Omental fat pad (tissue), 3 donors: ENCODE measurements at regions not wholly inside any gene's neighbourhood (a gene's known extent, or its start where the extent isn't known, plus 50 kb on each side); places are given as distances from the start of the nearest gene placed in this dataset.

Experiments
- ATAC-seq: fragments of 150-250 bp; one replicate; pipeline ENCODE4 v1.9.1; 2016; ENCODE audit warnings: mild to moderate bottlenecking, moderate library complexity; ENCODE audit not compliant: low FRiP score
- DNase-seq: peaks from one replicate; pipeline ENCODE4 v3.0.0-alpha.2; 2019; ENCODE audit warnings: low spot score
- TF ChIP-seq, protein P1 (sequence below), 3 donors: fragments of 450-650 bp; IDR thresholded peaks; one replicate each; pipeline ENCODE4 v1.5.1; 2016 to 2017; ENCODE audit warnings: antibody characterized with exemption in 3 of 3, mild to moderate bottlenecking in 3 of 3, moderate library complexity in 2 of 3

DNA sequence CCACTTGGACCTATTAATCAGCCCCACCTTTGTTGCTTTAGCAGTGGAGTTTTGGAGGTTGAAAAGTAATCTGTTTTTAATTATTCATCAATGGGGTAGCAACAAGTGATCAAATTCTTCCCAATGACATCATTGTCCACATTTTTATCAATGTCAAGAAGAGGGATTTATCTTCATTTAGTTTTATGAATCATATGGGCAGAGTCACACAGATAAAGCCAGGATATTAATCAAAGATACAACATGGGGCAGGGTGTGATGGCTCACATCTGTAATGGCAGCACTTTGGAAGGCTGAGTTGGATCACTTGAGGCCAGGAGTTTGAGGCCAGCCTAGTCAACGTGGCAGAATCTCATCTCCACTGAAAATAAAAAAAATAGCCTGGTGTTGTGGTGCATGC is 388.4 kb upstream of the POM121L12 start:
- TF ChIP-seq, protein P1, sequence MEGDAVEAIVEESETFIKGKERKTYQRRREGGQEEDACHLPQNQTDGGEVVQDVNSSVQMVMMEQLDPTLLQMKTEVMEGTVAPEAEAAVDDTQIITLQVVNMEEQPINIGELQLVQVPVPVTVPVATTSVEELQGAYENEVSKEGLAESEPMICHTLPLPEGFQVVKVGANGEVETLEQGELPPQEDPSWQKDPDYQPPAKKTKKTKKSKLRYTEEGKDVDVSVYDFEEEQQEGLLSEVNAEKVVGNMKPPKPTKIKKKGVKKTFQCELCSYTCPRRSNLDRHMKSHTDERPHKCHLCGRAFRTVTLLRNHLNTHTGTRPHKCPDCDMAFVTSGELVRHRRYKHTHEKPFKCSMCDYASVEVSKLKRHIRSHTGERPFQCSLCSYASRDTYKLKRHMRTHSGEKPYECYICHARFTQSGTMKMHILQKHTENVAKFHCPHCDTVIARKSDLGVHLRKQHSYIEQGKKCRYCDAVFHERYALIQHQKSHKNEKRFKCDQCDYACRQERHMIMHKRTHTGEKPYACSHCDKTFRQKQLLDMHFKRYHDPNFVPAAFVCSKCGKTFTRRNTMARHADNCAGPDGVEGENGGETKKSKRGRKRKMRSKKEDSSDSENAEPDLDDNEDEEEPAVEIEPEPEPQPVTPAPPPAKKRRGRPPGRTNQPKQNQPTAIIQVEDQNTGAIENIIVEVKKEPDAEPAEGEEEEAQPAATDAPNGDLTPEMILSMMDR (IDR thresholded peaks at IDR 0.05), result no peak
- ATAC-seq (no peak), DNase-seq (no peak)

DNA sequence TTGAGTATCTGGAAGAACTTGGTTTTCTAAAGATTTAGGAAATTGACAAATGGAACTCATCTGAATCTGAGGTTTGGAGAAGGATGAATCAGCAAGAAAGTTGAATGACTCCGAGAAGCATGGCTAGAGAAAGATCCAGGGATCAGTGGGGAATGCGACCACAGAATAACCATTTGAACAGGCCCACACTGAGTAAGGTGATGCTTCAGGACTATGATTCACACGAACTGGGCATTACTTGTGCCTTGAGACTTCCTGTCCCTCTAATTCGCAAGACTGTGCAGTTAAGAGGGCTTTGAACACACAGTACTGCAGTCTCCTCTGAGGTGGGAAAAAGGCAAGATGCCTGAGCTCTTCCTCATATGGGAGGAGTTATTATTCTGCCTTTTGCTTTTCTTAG is 395.5 kb upstream of the POM121L12 start:
- TF ChIP-seq, protein P1 (IDR thresholded peaks at IDR 0.05), result no peak
- DNase-seq, result no peak
- ATAC-seq, result no peak

DNA sequence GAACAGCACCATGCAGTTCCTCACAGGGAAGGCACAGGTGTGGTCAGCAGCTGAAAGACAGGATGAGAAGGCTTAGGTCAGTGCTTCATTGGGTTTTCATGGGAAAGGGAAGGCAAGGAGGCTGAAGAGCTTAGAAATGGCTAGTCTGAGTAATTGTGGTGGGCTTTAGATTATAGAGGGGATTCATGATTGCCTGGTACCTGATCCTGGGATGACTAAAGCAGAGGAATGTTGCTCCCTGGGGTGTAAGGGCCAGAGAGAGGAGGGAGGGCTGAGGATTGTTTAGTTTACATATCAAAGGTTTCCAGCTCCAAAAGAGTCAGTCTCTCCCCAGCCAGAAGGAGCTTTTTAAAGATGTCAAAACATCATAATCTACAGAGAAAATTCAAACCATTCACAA is 396.3 kb upstream of the POM121L12 start:
- TF ChIP-seq, protein P1 (IDR thresholded peaks at IDR 0.05), result no peak
- DNase-seq (no peak), ATAC-seq (no peak)

DNA sequence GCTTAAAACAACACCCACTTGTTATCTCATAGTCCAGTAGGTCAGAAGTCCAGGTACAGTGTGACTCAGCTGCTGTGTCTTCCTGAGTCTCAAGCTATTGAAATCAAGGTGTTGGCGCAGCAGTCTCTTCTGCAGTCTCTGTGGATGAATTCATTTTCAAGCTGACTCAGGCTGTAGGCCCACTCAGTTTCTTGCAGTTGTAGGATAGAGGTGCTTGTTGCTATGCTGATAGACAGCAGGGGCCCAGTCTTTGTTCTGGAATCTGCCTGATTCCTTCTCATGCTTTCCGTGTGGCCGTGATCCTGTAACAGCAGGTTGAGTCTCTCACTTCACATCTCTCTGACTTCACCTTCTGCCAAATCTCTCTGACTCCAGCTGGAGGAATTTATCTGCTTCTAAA is 400.4 kb upstream of the POM121L12 start:
- TF ChIP-seq, protein P1 (IDR thresholded peaks at IDR 0.05), result no peak
- DNase-seq (no peak), ATAC-seq (no peak)

DNA sequence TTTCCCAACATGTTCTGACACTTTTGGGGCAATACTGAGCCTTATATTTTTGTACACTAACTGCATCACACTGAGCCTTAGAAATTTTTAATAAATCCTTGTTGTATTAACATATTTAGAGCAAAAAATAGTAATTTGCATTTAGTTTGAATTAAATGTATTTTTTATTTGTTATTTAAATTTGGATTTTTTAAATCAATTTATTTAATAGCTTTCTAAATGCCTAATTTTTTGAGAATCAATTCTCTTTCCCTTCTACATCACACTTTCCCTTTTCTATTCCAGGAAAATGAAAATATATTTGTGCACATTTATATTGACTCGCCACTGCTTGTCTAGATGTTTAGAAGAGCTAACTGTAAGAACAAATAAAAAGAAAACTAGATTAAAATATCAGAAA is 414.6 kb upstream of the POM121L12 start:
- no peak for ATAC-seq
- TF ChIP-seq, protein P1 (IDR thresholded peaks at IDR 0.05), result no peak

DNA sequence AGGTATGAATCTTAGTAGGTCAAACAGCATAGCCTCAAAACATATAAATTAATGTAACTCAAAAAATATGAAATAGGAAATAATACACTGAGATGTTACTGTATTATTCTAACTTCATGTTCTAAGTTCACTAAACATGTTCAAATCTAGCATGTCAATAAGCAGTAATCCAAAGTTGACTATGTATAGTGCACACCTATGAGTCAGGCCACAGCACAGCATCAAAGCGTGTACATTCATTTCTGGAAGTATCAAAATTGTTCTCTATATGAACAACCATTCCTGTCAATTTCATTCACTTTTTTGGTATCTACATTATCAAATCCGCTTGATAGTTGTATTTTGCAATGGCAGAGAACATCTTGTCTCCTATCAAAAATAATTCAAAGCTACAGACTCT is 418.9 kb upstream of the POM121L12 start:
- TF ChIP-seq, protein P1 (IDR thresholded peaks at IDR 0.05), result no peak
- ATAC-seq (no peak), DNase-seq (no peak)

More for the DNA sequence above, 414.6 kb upstream of the POM121L12 start:
- DNase-seq, result no peak

DNA sequence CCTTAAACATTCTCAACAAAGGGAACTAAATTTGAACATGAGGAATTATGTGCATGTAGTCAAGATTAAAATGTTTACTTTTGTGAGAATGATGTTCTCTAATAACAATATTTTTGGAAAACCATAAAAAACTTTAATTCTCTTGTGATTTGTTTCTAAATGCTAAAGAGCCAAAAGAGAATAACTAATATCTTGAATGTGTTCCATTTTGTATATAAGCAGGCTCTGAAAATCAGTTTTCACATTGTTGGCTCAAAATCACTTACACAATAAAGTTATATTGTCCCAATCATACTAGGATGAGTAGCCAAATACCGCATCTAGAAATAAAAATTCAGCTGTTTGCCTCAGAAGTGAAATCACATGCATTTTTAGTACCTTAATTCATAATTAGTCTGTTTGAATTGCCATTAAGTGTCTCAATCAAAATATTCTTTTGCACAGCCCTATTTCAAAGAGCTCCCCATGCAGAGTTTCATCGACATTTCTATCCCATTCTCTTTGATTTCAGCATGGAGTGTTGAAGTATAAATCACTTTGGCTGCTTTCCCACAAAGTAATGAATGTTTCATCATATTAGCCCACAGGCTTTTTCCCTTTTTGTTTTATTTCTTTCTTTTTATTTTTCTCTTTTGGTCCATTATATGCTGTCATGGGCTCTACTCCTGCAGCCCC is 420.3 kb upstream of the POM121L12 start:
- TF ChIP-seq, protein P1 (IDR thresholded peaks at IDR 0.05), result no peak
- ATAC-seq, result no peak
- no peak for DNase-seq
